GM12891 (cell line): ENCODE measurements at regions not wholly inside any gene's neighbourhood (a gene's known extent, or its start where the extent isn't known, plus 50 kb on each side); places are given as distances from the start of the nearest gene placed in this dataset.

ENCODE experiments used
- POLR2A ChIP-seq: IDR thresholded peaks from 2 replicates; pipeline ENCODE4 v1.6.1; 2011; ENCODE audit warnings: low read depth, low read length, control low read depth
- POLR2AphosphoS5 ChIP-seq: IDR thresholded peaks from 2 replicates; pipeline ENCODE4 v1.6.1; 2011; ENCODE audit warnings: low read depth, low read length, control low read depth
- TAF1 ChIP-seq: IDR thresholded peaks from 2 replicates; pipeline ENCODE4 v1.6.1; 2011; ENCODE audit warnings: low read depth, low read length, control low read depth

- TF ChIP-seq POLR2AphosphoS5 (no peak), TAF1 (no peak), POLR2A (no peak)
These were observed 564.0 kb downstream of the CCER1 start for GRCh38 chr12:90390947-90391346.
